AG04450 (cell line): ENCODE measurements at regions not wholly inside any gene's neighbourhood (a gene's known extent, or its start where the extent isn't known, plus 50 kb on each side); places are given as distances from the start of the nearest gene placed in this dataset.

Source experiments
- CTCF ChIA-PET: fragments of 300-600, 350-600 bp; formaldehyde crosslinking; extraction: SDS; loops from one replicate; lab custom pipeline; 2022; ENCODE audit warnings: antibody characterized with exemption, inconsistent platforms; lab: Charles Lee
- POLR2A ChIA-PET: fragments of 350-600 bp; formaldehyde crosslinking; extraction: SDS; loops from one replicate; lab custom pipeline; 2021; ENCODE audit warnings: antibody characterized with exemption, inconsistent platforms; lab: Yijun Ruan, JAX
- DNase-seq: peaks from one replicate; pipeline ENCODE4 v3.0.0-alpha.2; 2011; ENCODE audit warnings: low read depth, low spot score
- H3K27ac ChIP-seq: one replicate; pipeline ENCODE4 v1.5.1; 2012; ENCODE audit warnings: low read depth, low read length, control low read depth
- H3K27me3 ChIP-seq: one replicate; pipeline ENCODE4 v1.6.0; 2012; ENCODE audit warnings: low read length; ENCODE audit not compliant: control insufficient read depth, insufficient read depth
- H3K4me3 ChIP-seq: 2 replicates; pipeline ENCODE4 v1.5.1; 2011; ENCODE audit warnings: mild to moderate bottlenecking, low read depth, low read length, control low read depth
- H3K9me3 ChIP-seq: 2 replicates; pipeline ENCODE4 v1.5.1; 2012; ENCODE audit warnings: low read length; ENCODE audit not compliant: control insufficient read depth, insufficient read depth
- CTCF ChIP-seq: IDR thresholded peaks from 2 replicates; pipeline ENCODE4 v1.5.1; 2011; ENCODE audit warnings: low read depth, low read length, control low read depth, inconsistent platforms

GRCh38 chr17:79545251-79546005, 65.4 kb downstream of the RBFOX3 start:
- no peaks in the 10 kb centered on the region for H3K27me3 ChIP-seq
- TF ChIP-seq CTCF = no peak
- H3K9me3 ChIP-seq = no peaks in the 10 kb centered on the region; the same call in 1 of the 2 replicates
- no peak for DNase-seq
- ChIA-PET POLR2A (no interaction called here), CTCF (no interaction called here)
- H3K4me3 ChIP-seq = no peak overlapping the region
- no peak overlapping the region for H3K27ac ChIP-seq

- no peaks in the 10 kb centered on the region for H3K27me3 ChIP-seq
- no peaks in the 10 kb centered on the region; the same call in 1 of the 2 replicates for H3K9me3 ChIP-seq
- ChIA-PET POLR2A (no interaction called here), CTCF (no interaction called here)
- DNase-seq = no peak
- no peak overlapping the region for H3K4me3 ChIP-seq
- H3K27ac ChIP-seq = no peak overlapping the region
- no peak for TF ChIP-seq CTCF
These were observed 66.5 kb downstream of the RBFOX3 start for GRCh38 chr17:79544142-79544914.

- ChIA-PET POLR2A (no interaction called here), CTCF (interaction anchor here (0.6 kb wide), 1 partner anchor 477 kb away, joined by 4 read pairs; no protein-coding TSS in a partner anchor)
- no peak overlapping the region for H3K4me3 ChIP-seq
- H3K9me3 ChIP-seq = no peaks in the 10 kb centered on the region; the same call in 1 of the 2 replicates
- H3K27ac ChIP-seq = no peak overlapping the region
- no peak for DNase-seq
- H3K27me3 ChIP-seq = no peaks in the 10 kb centered on the region
- no peak for TF ChIP-seq CTCF
These were observed 67.3 kb downstream of the RBFOX3 start for GRCh38 chr17:79543531-79543930.

GRCh38 chr17:79542718-79543117, 68.1 kb downstream of the RBFOX3 start:
- no peaks in the 10 kb centered on the region for H3K27me3 ChIP-seq
- DNase-seq = no peak
- no peak overlapping the region for H3K4me3 ChIP-seq
- ChIA-PET POLR2A (no interaction called here), CTCF (no interaction called here)
- H3K27ac ChIP-seq = no peak overlapping the region
- no peak for TF ChIP-seq CTCF
- H3K9me3 ChIP-seq = no peaks in the 10 kb centered on the region; the same call in 1 of the 2 replicates
